Karpas-422 (cell line): ENCODE measurements at regions not wholly inside any gene's neighbourhood (a gene's known extent, or its start where the extent isn't known, plus 50 kb on each side); places are given as distances from the start of the nearest gene placed in this dataset. TPM values are rescaled to one million over a fixed set of nuclear protein-coding genes. Genes with fewer than 3 reads are reported as not detected.

Source experiments
- DNase-seq: peaks from one replicate; pipeline ENCODE4 v3.0.0-alpha.2; 2015
- H2AFZ ChIP-seq: fragments of 200-600 bp; sonication (generic); 2 replicates; pipeline ENCODE4 v1.6.1; 2014; ENCODE audit warnings: antibody characterized with exemption, low read length, mixed read lengths
- H3K27ac ChIP-seq: fragments of 200-600 bp; sonication (generic); 2 replicates; pipeline ENCODE4 v1.5.1; 2014; ENCODE audit warnings: mild to moderate bottlenecking, low read length, moderate library complexity
- H3K27me3 ChIP-seq: fragments of 200-600 bp; sonication (generic); 2 replicates; pipeline ENCODE4 v1.6.1; 2014; ENCODE audit warnings: low read length, mixed read lengths
- H3K36me3 ChIP-seq: fragments of 200-600 bp; sonication (generic); 2 replicates; pipeline ENCODE4 v1.6.1; 2014; ENCODE audit warnings: low read length, mixed read lengths; ENCODE audit not compliant: insufficient read depth
- H3K4me1 ChIP-seq: fragments of 200-600 bp; sonication (generic); 2 replicates; pipeline ENCODE4 v1.6.1; 2014; ENCODE audit warnings: mild to moderate bottlenecking, low read length, mixed read lengths
- H3K4me2 ChIP-seq: fragments of 200-600 bp; sonication (generic); 2 replicates; pipeline ENCODE4 v1.6.1; 2014; ENCODE audit warnings: low read length, low read depth, mild to moderate bottlenecking; ENCODE audit not compliant: poor library complexity, severe bottlenecking
- H3K4me3 ChIP-seq: fragments of 200-600 bp; sonication (generic); 2 replicates; pipeline ENCODE4 v1.5.1; 2014; ENCODE audit warnings: mild to moderate bottlenecking, antibody characterized with exemption, low read length, mixed read lengths
- H3K79me2 ChIP-seq: fragments of 200-600 bp; sonication (generic); 2 replicates; pipeline ENCODE4 v1.6.1; 2014; ENCODE audit warnings: mild to moderate bottlenecking, low read length, mixed read lengths
- H3K9ac ChIP-seq: fragments of 200-600 bp; sonication (generic); 2 replicates; pipeline ENCODE4 v1.6.0; 2014; ENCODE audit warnings: low read length
- H3K9me2 ChIP-seq: fragments of 200-600 bp; sonication (generic), shearing (Covaris generic); replicated peaks from 2 replicates; pipeline ENCODE4 v1.6.0; 2014; ENCODE audit warnings: mild to moderate bottlenecking, low read length, moderate library complexity; ENCODE audit not compliant: insufficient read depth
- H3K9me3 ChIP-seq: fragments of 300-700, 200-600 bp; sonication (generic); 2 replicates; pipeline ENCODE4 v1.6.1; 2014; ENCODE audit warnings: low read length, mixed read lengths
- H4K20me1 ChIP-seq: fragments of 200-600 bp; sonication (generic); 2 replicates; pipeline ENCODE4 v1.6.1; 2014; ENCODE audit warnings: mild to moderate bottlenecking, antibody characterized with exemption, low read length, low read depth; ENCODE audit not compliant: insufficient read depth
- small RNA-seq: library from RNA; depleted of rRNA; stranded (forward); fragments of <200 nt; gene quantifications from one replicate; pipeline ENCODE3, GENCODE V24; 2014

DNA sequence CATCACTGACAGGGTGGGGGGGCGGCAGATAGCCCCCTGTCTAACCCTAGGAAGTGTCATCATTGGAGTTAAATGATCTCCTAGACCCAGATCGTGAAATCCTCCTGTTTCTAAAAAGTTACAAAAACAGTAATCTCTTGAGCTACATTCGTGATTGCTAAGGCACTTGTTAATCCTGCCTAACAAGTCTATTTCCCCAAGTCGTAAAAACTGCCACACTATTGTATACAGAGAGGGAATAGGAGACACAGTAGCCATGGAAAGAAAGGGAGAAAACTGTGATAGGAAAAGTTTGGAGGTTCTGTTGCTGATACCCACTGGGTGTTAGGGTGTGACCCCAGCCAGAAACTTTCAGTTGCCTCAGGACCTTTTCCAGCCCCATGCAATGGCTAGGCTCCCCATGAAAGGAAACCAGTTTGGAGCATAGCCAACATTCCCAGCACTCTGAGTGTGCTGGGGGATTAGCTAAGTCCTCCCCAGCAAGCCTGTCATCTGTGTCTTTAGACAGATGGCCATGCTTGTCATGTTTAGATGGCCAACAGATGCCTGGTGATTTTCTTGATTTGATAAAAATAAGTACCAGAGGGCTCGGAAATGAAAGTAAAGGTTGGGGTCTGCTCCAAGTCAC, 63.3 kb upstream of the ANXA10 start:
- no peak overlapping the region for H2AFZ ChIP-seq
- no peak overlapping the region for H3K9ac ChIP-seq
- no peaks in the 10 kb centered on the region for H3K9me2 ChIP-seq
- no peak overlapping the region for H3K27ac ChIP-seq
- H3K4me2 ChIP-seq: no peak overlapping the region
- no peaks in the 10 kb centered on the region for H3K9me3 ChIP-seq
- H3K27me3 ChIP-seq: no peaks in the 10 kb centered on the region
- no peaks in the 10 kb centered on the region for H3K4me1 ChIP-seq
- H3K36me3 ChIP-seq: no peaks in the 10 kb centered on the region
- no peak overlapping the region for H3K4me3 ChIP-seq
- no peaks in the 10 kb centered on the region for H4K20me1 ChIP-seq
- H3K79me2 ChIP-seq: no peaks in the 10 kb centered on the region
- DNase-seq: no peak

DNA sequence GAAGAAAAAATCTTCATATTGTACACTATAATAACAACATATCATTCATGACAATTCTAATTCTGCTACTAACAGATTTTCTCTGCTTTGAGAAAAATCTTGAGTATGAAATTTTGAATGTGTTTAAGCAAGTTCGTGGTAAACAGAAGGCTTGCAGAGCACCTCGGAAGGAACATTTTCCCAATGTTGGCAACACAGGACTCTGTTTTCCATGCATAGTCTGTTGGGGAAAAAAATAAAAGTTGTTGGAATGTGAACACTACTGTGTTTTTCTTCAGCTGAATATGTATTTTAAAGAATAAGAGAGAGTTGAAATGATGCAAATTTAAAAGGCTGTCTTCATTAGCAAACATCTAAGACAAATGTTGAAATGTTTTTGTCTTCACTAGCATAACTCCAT, 54.7 kb upstream of the ANXA10 start:
- no peak for DNase-seq

DNA sequence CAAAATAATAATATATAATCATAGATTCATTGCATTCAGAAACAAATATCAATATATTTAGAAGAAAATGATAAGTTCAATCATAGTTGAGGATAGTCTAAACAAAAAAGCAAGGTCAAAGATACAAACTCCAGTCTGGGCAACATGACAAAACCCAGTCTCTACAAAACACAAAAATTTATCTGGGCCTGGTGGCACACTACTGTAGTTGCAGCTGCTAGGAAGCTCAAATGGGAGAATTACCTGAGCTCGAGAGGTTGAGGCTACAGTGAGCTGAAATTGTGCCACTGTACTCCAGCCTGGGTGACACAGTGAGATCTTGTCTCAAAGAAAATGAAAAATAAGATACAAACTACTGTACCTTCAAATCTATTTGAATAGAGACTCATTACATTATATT, 52.7 kb upstream of the ANXA10 start:
- H4K20me1 ChIP-seq: no peaks in the 10 kb centered on the region
- H3K9ac ChIP-seq: no peak overlapping the region
- no peaks in the 10 kb centered on the region for H3K36me3 ChIP-seq
- H3K4me1 ChIP-seq: no peaks in the 10 kb centered on the region
- no peaks in the 10 kb centered on the region for H3K9me3 ChIP-seq
- no peak for DNase-seq
- H3K4me2 ChIP-seq: no peak overlapping the region
- H3K27me3 ChIP-seq: no peaks in the 10 kb centered on the region
- H3K79me2 ChIP-seq: no peaks in the 10 kb centered on the region
- no peaks in the 10 kb centered on the region for H3K9me2 ChIP-seq
- no peak overlapping the region for H2AFZ ChIP-seq
- no peak overlapping the region for H3K27ac ChIP-seq
- H3K4me3 ChIP-seq: no peak overlapping the region

More for the DNA sequence above, 54.7 kb upstream of the ANXA10 start:
- Histone ChIP-seq H3K9ac (no peak overlapping the region), H3K4me3 (no peak overlapping the region), H3K36me3 (no peaks in the 10 kb centered on the region), H4K20me1 (no peaks in the 10 kb centered on the region), H3K4me2 (no peak overlapping the region), H3K27ac (no peak overlapping the region), H2AFZ (no peak overlapping the region), H3K9me2 (no peaks in the 10 kb centered on the region), H3K4me1 (no peaks in the 10 kb centered on the region), H3K9me3 (no peaks in the 10 kb centered on the region), H3K27me3 (no peaks in the 10 kb centered on the region), H3K79me2 (no peaks in the 10 kb centered on the region)

Small RNA genes in the stretch of these regions (small RNA-seq; reads per million reads assigned to genes)
- not detected for gene RN7SL776P
